ENCODE measurements at regions not wholly inside any gene's neighbourhood (a gene's known extent, or its start where the extent isn't known, plus 50 kb on each side); places are given as distances from the start of the nearest gene placed in this dataset.

- no peak for DNase-seq
These were observed 52.6 kb upstream of the ATP11B start for GRCh38 chr3:182740710-182741109.

GRCh38 chr3:182741214-182741613 is 52.1 kb upstream of the ATP11B start:
- no peak for DNase-seq
